ENCODE measurements at regions not wholly inside any gene's neighbourhood (a gene's known extent, or its start where the extent isn't known, plus 50 kb on each side); places are given as distances from the start of the nearest gene placed in this dataset.

GRCh38 chr9:115225459-115226116, 107.6 kb upstream of the TNC start:
- ChIA-PET POLR2A (no interaction called here), CTCF (no interaction called here)
- Histone ChIP-seq H3K27ac (ENCODE audit: low read depth, low read length) (no peak overlapping the region), H3K4me3 (ENCODE audit: low read depth, low read length) (no peak overlapping the region), H3K27me3 (ENCODE audit: control insufficient read depth, insufficient read depth, low read length) (no peaks in the 10 kb centered on the region), H3K9me3 (ENCODE audit: control insufficient read depth, insufficient read depth, low read length) (no peaks in the 10 kb centered on the region)
- TF ChIP-seq CTCF (IDR thresholded peaks at IDR 0.05; ENCODE audit: low read depth, low read length), result no peak
- no peak for DNase-seq (ENCODE audit: low read depth, low spot score)

GRCh38 chr9:115226152-115226551, 108.2 kb upstream of the TNC start:
- TF ChIP-seq CTCF (IDR thresholded peaks at IDR 0.05; ENCODE audit: low read depth, low read length), result no peak
- H3K4me3 ChIP-seq (ENCODE audit: low read depth, low read length), result no peak overlapping the region
- CTCF ChIA-PET, result no interaction called here
- no peak overlapping the region for H3K27ac ChIP-seq (ENCODE audit: low read depth, low read length)
- H3K27me3 ChIP-seq (ENCODE audit: control insufficient read depth, insufficient read depth, low read length), result no peaks in the 10 kb centered on the region
- DNase-seq (ENCODE audit: low read depth, low spot score), result no peak
- H3K9me3 ChIP-seq (ENCODE audit: control insufficient read depth, insufficient read depth, low read length), result no peaks in the 10 kb centered on the region
- POLR2A ChIA-PET, result no interaction called here

GRCh38 chr9:115229496-115229895, 111.5 kb upstream of the TNC start:
- no peak overlapping the region for H3K27ac ChIP-seq (ENCODE audit: low read depth, low read length)
- CTCF ChIA-PET, result no interaction called here
- H3K27me3 ChIP-seq (ENCODE audit: control insufficient read depth, insufficient read depth, low read length), result no peaks in the 10 kb centered on the region
- no peak overlapping the region for H3K4me3 ChIP-seq (ENCODE audit: low read depth, low read length)
- no peak for DNase-seq (ENCODE audit: low read depth, low spot score)
- POLR2A ChIA-PET, result no interaction called here
- H3K9me3 ChIP-seq (ENCODE audit: control insufficient read depth, insufficient read depth, low read length), result no peaks in the 10 kb centered on the region
- no peak for TF ChIP-seq CTCF (IDR thresholded peaks at IDR 0.05; ENCODE audit: low read depth, low read length)

- Histone ChIP-seq H3K9me3 (ENCODE audit: control insufficient read depth, insufficient read depth, low read length) (no peaks in the 10 kb centered on the region), H3K27me3 (ENCODE audit: control insufficient read depth, insufficient read depth, low read length) (no peaks in the 10 kb centered on the region), H3K4me3 (ENCODE audit: low read depth, low read length) (no peak overlapping the region), H3K27ac (ENCODE audit: low read depth, low read length) (no peak overlapping the region)
- no peak for TF ChIP-seq CTCF (IDR thresholded peaks at IDR 0.05; ENCODE audit: low read depth, low read length)
- POLR2A ChIA-PET, result no interaction called here
- CTCF ChIA-PET, result interaction anchor here (0.6 to 0.9 kb wide), 2 partner anchors 217 to 745 kb away, joined by 3 read pairs; no protein-coding TSS in a partner anchor
- no peak for DNase-seq (ENCODE audit: low read depth, low spot score)
These were observed 113.1 kb upstream of the TNC start for GRCh38 chr9:115230924-115231515.

- DNase-seq (ENCODE audit: low read depth, low spot score), result no peak
- Histone ChIP-seq H3K27me3 (ENCODE audit: control insufficient read depth, insufficient read depth, low read length) (no peaks in the 10 kb centered on the region), H3K4me3 (ENCODE audit: low read depth, low read length) (no peak overlapping the region), H3K27ac (ENCODE audit: low read depth, low read length) (no peak overlapping the region), H3K9me3 (ENCODE audit: control insufficient read depth, insufficient read depth, low read length) (no peaks in the 10 kb centered on the region)
- ChIA-PET CTCF (interaction anchor here (1.1 kb wide), 1 partner anchor 18 kb away, joined by 3 read pairs; no protein-coding TSS in a partner anchor), POLR2A (no interaction called here)
- no peak for TF ChIP-seq CTCF (IDR thresholded peaks at IDR 0.05; ENCODE audit: low read depth, low read length)
These were observed 114.3 kb upstream of the TNC start for GRCh38 chr9:115232181-115232774.
